WI38 (cell line): ENCODE measurements at regions not wholly inside any gene's neighbourhood (a gene's known extent, or its start where the extent isn't known, plus 50 kb on each side); places are given as distances from the start of the nearest gene placed in this dataset.

Experiments
- H3K4me3 ChIP-seq: 2 replicates; pipeline ENCODE4 v1.5.1; 2011; ENCODE audit warnings: low read depth, mild to moderate bottlenecking, control low read depth, low read length
- TF ChIP-seq, protein P1 (sequence below): IDR thresholded peaks from 2 replicates; pipeline ENCODE4 v1.5.1; 2012; ENCODE audit warnings: low read depth, mild to moderate bottlenecking, control low read depth, low read length

DNA sequence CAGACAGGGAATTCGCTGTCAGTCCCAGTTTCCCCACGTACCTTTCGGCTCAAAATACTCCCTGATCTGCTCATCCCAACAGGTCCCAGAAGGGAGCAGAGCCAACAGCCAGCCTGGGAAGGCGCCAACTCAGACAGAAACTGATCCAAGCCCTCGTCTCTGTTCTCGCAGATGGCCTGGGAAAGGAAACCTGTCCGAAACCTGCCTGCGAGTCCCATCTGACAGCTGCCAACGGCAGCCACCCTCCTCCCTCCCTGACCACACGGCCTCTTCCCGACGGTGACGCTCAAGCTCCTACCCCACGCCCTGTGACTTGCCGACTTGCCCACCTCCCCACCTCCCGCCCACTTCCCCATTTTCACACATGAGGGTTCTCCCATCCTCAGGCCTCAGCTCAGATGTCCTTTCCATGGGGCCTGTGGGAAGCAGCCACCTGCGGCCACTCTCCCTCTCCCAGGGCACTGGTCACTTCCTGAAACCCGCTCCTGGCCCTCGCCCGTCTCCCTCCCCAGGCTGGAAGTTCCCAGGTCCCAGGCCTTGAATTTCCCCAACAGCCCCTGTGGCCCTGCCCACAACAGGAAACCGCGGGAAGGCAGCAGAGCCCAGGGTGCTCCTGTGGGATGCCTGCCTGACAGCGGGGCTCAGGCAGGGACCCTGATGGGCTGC is 60.9 kb upstream of the FBRSL1 start:
- TF ChIP-seq, protein P1, sequence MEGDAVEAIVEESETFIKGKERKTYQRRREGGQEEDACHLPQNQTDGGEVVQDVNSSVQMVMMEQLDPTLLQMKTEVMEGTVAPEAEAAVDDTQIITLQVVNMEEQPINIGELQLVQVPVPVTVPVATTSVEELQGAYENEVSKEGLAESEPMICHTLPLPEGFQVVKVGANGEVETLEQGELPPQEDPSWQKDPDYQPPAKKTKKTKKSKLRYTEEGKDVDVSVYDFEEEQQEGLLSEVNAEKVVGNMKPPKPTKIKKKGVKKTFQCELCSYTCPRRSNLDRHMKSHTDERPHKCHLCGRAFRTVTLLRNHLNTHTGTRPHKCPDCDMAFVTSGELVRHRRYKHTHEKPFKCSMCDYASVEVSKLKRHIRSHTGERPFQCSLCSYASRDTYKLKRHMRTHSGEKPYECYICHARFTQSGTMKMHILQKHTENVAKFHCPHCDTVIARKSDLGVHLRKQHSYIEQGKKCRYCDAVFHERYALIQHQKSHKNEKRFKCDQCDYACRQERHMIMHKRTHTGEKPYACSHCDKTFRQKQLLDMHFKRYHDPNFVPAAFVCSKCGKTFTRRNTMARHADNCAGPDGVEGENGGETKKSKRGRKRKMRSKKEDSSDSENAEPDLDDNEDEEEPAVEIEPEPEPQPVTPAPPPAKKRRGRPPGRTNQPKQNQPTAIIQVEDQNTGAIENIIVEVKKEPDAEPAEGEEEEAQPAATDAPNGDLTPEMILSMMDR: no peak
- H3K4me3 ChIP-seq: no peak overlapping the region

DNA sequence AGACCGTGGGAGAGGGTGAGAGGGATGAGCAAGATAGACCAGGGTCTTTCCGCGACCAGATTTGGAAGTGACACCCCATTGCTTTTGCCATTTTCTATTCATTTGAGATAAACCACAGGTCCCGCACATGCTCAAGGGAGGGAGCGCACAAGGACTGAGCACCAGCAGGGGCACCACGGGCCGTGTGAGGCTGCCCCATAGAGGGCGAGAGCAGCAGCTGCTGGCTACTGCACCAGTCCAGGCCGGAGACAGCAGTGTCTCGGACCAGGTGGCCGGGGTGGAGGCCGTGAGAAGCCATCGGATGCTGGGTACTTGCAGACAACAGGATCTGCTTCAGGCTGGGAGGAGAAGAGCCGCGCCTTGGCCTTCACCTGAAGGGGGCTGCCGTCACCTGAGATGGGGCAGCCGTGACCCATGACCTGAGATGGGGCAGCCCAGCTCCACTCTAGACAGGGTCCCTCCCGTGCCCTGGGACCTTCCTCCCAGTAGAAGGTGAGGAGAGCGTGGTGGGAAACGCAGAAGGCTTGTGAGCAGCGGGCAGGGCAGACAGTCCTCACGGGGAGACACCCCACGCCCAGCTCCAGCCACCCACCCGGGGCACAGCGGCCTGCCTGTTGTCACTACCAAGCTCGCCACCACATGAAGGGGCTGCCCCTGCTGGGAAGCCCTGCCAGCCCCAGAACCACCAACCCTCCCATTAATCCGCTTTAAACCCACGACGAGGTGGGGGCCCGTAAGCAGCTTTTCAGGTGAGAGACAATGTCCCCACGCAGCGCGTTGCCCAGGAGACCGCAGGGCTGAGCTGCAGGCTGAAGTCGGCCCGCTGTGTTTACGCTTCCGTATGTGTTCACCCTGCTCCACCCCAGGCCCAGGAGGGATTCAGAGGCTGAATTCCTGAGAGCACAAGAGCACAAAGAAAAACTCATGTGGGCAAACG is 61.7 kb upstream of the FBRSL1 start:
- H3K4me3 ChIP-seq: no peak overlapping the region

DNA sequence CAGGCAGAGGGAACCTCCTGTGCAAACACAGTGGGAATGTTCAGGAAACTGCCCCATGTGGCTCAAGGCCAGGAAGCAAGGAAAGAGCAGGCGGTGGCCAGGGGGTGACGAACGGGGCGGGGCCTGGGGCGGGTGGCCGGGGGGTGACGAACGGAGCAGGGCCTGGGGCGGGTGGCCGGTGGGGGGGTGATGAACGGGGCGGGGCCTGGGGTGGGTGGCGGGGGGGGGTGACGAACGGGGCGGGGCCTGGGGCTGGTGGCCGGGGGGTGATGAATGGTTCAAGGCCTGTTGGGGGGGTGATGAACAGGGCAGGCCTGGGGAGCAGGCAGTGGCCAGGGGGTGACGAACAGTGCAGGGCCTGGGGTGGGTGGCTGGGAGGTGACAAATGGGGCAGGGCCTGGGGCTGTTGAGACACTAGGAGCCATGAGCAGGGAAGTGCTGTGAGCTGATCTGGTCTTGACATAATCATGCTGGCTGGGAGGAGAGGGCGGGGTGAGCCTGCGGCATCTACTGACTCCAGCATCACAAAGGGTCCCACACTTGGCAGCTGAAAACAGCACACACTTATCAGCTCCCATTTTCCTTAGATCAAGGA is 62.7 kb upstream of the FBRSL1 start:
- TF ChIP-seq, protein P1: no peak
- H3K4me3 ChIP-seq: no peak overlapping the region

More for the DNA sequence above, 61.7 kb upstream of the FBRSL1 start:
- TF ChIP-seq, protein P1: no peak

DNA sequence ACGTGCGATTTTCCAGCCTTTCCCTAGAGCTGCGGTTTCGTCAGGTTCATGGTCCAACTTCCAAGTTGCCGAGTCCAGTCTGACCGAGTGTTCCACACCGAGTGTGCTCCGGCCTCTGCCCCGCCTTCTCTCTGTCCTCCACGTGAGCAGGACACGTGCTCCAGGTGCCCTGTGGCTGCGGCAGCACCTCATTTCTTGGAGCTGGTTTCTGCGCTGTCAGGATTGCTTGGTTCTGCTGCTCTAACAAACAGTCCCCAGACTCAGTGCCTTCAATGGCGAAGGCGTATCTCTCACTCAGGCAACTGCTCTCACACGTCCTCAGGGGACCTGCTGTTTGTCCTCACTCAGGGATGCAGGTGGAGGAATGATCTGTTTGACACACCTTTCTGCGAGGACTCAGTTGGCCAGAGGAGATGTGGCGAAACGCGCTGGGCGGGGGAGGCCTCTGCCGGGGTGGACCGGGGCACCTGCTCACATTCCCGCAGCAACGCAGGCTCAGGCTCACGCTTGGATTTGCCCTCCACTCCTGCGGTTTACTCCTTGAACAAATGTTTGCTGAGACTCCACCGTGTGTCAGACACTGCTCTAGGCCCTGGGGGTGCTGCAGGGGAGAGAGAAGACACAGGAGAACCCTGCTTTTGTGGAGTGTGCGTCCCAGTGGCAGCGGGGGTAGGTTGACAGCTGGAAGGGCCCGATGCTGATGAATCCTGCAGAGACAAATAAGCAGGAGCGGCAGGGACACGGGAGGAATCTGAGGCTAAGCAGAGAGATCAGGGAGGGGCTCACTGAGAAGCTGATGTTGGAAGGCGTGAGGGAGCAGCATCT is 63.4 kb upstream of the FBRSL1 start:
- H3K4me3 ChIP-seq: no peak overlapping the region
- TF ChIP-seq, protein P1: no peak

DNA sequence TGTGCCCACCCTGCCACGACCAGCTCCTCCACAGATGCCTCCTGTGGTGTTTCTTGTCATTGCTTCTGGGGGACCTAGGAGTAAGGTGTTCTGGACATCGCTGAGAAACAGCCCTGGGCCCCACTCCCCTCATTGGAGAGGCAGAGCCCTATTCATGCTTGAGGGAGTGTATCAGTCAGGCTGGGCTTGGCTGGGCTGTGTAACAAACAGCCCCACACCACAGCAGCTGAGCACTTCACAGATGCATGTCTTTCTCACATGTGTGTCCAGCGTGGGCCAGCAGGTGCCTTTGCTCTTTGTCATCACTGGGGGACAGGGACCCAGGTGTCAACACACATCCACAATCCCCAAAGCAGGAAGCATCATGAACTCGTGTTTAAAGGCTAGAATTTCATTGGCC is 65.1 kb upstream of the FBRSL1 start:
- no peak overlapping the region for H3K4me3 ChIP-seq
- TF ChIP-seq, protein P1: no peak

DNA sequence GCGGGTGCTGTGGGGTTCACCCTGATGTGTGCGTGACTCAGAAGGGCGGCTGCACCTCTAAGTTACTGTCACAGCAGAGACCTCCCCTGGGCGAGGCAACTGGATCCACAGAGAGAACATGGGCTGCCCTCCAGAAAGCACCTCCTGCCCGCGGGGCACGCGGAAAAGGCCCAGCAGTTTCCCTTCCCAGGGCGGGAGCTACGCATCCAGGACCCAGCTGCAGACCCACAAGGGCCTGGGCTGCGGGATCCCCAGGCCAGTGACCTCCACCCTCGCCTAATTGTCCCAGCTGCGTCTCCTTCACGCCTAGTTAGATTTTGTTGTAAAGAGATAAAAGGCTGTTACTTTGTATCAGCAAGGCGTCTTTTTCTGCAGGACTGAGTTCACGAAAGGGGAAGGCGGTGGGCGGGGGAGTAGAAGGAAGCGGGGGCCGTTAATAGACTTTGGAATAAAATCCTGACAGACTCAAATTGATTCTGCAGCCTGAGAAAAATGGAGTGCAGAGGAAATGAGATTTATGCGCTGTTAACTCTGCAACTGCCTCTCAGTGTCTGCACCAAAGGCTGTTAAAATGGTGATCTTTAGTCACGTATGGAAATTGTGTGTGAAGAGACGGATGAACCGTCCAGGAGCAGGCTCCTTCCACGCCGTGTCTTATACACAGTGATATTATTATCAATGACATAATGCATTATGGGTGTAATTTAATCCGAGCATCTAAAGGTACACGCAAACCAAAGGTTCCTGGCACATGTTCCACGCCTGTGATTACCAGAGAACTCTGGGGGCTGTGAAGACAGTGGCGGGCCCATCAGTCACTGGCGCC is 65.9 kb upstream of the FBRSL1 start:
- TF ChIP-seq, protein P1: no peak
- no peak overlapping the region for H3K4me3 ChIP-seq
